HCT116 (cell line): ENCODE measurements at regions not wholly inside any gene's neighbourhood (a gene's known extent, or its start where the extent isn't known, plus 50 kb on each side); places are given as distances from the start of the nearest gene placed in this dataset.

Source experiments
- ATAC-seq: fragments of 200-7000 bp; cut with Tn5 transposase; 2 replicates; pipeline ENCODE4 v1.9.1; 2020; ENCODE audit warnings: mild to moderate bottlenecking, moderate library complexity
- BruUV-seq: library from RNA; stranded (reverse); fragments of 400-500 nt; replicated peaks from 2 replicates; lab custom pipeline; 2021; lab: Mats Ljungman, UMichigan
- CTCF ChIA-PET: fragments of 300-600 bp; sonication (Branson Sonifier 250); formaldehyde crosslinking; loops from one replicate; lab custom pipeline; 2021; ENCODE audit warnings: antibody characterized with exemption; lab: Charles Lee
- POLR2A ChIA-PET: fragments of 300-600, 350-600 bp; sonication (Branson Sonifier 250); formaldehyde crosslinking; loops from one replicate; lab custom pipeline; 2021; ENCODE audit warnings: antibody characterized with exemption; lab: Charles Lee
- RAD21 ChIA-PET, 2 experiments: fragments of 300-600 bp; sonication (Branson Sonifier 250); formaldehyde crosslinking; loops; one replicate each; lab custom pipeline; 2023; ENCODE audit warnings: low total read pairs in 2 of 2; ENCODE audit not compliant: uncharacterized antibody in 2 of 2, unreplicated experiment in 2 of 2, low non-redundant PET in 1 of 2; lab: Charles Lee
- DNase-seq: peaks from one replicate; pipeline ENCODE4 v3.0.0-alpha.2; 2010; ENCODE audit warnings: low read depth, low spot score
- H2AFZ ChIP-seq: fragments of 200-600 bp; shearing (Covaris generic), sonication (generic); 2 replicates; pipeline ENCODE4 v1.6.1; 2017; ENCODE audit warnings: low read depth, mixed run types, mixed read lengths, antibody characterized with exemption, low read length; ENCODE audit not compliant: poor library complexity, severe bottlenecking
- H3K27ac ChIP-seq: 2 replicates; pipeline ENCODE4 v1.5.1; 2012; ENCODE audit warnings: low read depth, low read length
- H3K27me3 ChIP-seq: fragments of 200-600 bp; sonication (generic); 2 replicates; pipeline ENCODE4 v1.6.1; 2016; ENCODE audit warnings: mixed run types, low read length, mixed read lengths; ENCODE audit not compliant: insufficient read depth
- H3K36me3 ChIP-seq, 2 experiments: fragments of 200-500 bp in 1 of 2; fragments of 200-600 bp in 1 of 2; sonication (Bioruptor generic) in 1 of 2; sonication (generic) in 1 of 2; 2 replicates each; pipeline versions ENCODE4 v1.5.1 to v1.6.1; 2014 to 2016; ENCODE audit warnings: low read length in 2 of 2, inconsistent platforms in 1 of 2, mixed read lengths in 1 of 2, mixed run types in 1 of 2; ENCODE audit not compliant: insufficient read depth in 2 of 2, control insufficient read depth in 1 of 2
- H3K4me1 ChIP-seq, 2 experiments: fragments of 200-600 bp in 1 of 2; sonication (generic) in 1 of 2; 2 replicates each; pipeline versions ENCODE4 v1.5.1 to v1.6.1; 2012 to 2017; ENCODE audit warnings: low read length in 2 of 2, inconsistent platforms in 1 of 2, mild to moderate bottlenecking in 1 of 2, mixed read lengths in 1 of 2, mixed run types in 1 of 2, moderate library complexity in 1 of 2; ENCODE audit not compliant: insufficient read depth in 2 of 2, control insufficient read depth in 1 of 2
- H3K4me2 ChIP-seq: fragments of 200-600 bp; sonication (generic); 2 replicates; pipeline ENCODE4 v1.6.1; 2017; ENCODE audit warnings: mixed run types, low read length, mixed read lengths
- H3K4me3 ChIP-seq, 2 experiments: fragments of 200-600 bp in 1 of 2; sonication (generic) in 1 of 2; replicated peaks in 1 of 2; 2 replicates each; pipeline ENCODE4 v1.5.1; 2011 to 2016; ENCODE audit warnings: low read length in 2 of 2, control low read depth in 1 of 2, low read depth in 1 of 2, mild to moderate bottlenecking in 1 of 2, mixed read lengths in 1 of 2, mixed run types in 1 of 2
- H3K79me2 ChIP-seq: fragments of 200-600 bp; sonication (generic); 2 replicates; pipeline ENCODE4 v1.6.1; 2017; ENCODE audit warnings: mild to moderate bottlenecking, mixed run types, low read length, moderate library complexity, mixed read lengths; ENCODE audit not compliant: insufficient read depth
- H3K9ac ChIP-seq: fragments of 200-600 bp; sonication (generic); 2 replicates; pipeline ENCODE4 v1.6.1; 2016; ENCODE audit warnings: low read length, mixed read lengths
- H3K9me2 ChIP-seq: fragments of 200-600 bp; sonication (generic), shearing (Covaris generic); 2 replicates; pipeline ENCODE4 v1.6.1; 2017; ENCODE audit warnings: mixed run types, mild to moderate bottlenecking, moderate library complexity; ENCODE audit not compliant: insufficient read depth
- H3K9me3 ChIP-seq, 2 experiments: fragments of 200-500 bp in 1 of 2; fragments of 200-600 bp in 1 of 2; sonication (Bioruptor generic) in 1 of 2; sonication (generic) in 1 of 2; 2 replicates each; pipeline ENCODE4 v1.6.1; 2014 to 2017; ENCODE audit warnings: low read length in 2 of 2, mixed read lengths in 2 of 2, inconsistent platforms in 1 of 2, low read depth in 1 of 2, mild to moderate bottlenecking in 1 of 2, mixed run types in 1 of 2, moderate library complexity in 1 of 2; ENCODE audit not compliant: control insufficient read depth in 1 of 2, insufficient read depth in 1 of 2
- H4K20me1 ChIP-seq: fragments of 200-600 bp; sonication (generic), shearing (Covaris generic); 2 replicates; pipeline ENCODE4 v1.6.1; 2017; ENCODE audit warnings: mixed run types, mild to moderate bottlenecking, moderate library complexity; ENCODE audit not compliant: insufficient read depth
- CEBPB ChIP-seq: IDR thresholded peaks from 2 replicates; pipeline ENCODE4 v1.6.1; 2012; ENCODE audit warnings: low read depth
- FOSL1 ChIP-seq: IDR thresholded peaks from 2 replicates; pipeline ENCODE4 v1.6.1; 2012; ENCODE audit warnings: low read depth
- POLR2A ChIP-seq: IDR thresholded peaks from 2 replicates; pipeline ENCODE4 v1.7.0; 2011; ENCODE audit warnings: borderline replicate concordance; ENCODE audit not compliant: insufficient read depth, insufficient read length; ENCODE audit errors: extremely low read depth
- POLR2AphosphoS5 ChIP-seq: IDR thresholded peaks from 2 replicates; pipeline ENCODE4 v1.6.1; 2011; ENCODE audit warnings: mild to moderate bottlenecking, low read depth, low read length, moderate library complexity
- SIN3A ChIP-seq: IDR thresholded peaks from 2 replicates; pipeline ENCODE4 v1.6.1; 2012; ENCODE audit warnings: low read depth
- SP1 ChIP-seq: IDR thresholded peaks from 2 replicates; pipeline ENCODE4 v1.6.1; 2012; ENCODE audit warnings: low read depth
- SRF ChIP-seq: IDR thresholded peaks from 2 replicates; pipeline ENCODE4 v1.6.1; 2012; ENCODE audit warnings: low read depth
- TCF7L2 ChIP-seq: IDR thresholded peaks from 2 replicates; pipeline ENCODE4 v1.7.0; 2011; ENCODE audit warnings: borderline replicate concordance, inconsistent platforms; ENCODE audit not compliant: insufficient read depth, insufficient read length; ENCODE audit errors: extremely low read depth
- ZFX ChIP-seq: fragments of 450-650 bp; IDR thresholded peaks from 2 replicates; pipeline ENCODE4 v1.6.1; 2017
- ZNF274 ChIP-seq: fragments of 200-500 bp; sonication (Bioruptor generic); IDR thresholded peaks from 2 replicates; pipeline ENCODE4 v1.6.1; 2014; ENCODE audit warnings: mild to moderate bottlenecking, low read depth, low read length, inconsistent platforms
- intact Hi-C: fragments of 100-400 bp; cut with micrococcal nuclease; formaldehyde crosslinking; loops from 2 replicates; pipeline ENCODE4 v1.10.0; 2022
- TF ChIP-seq, protein P1 (sequence below): IDR thresholded peaks from 2 replicates; pipeline ENCODE4 v1.6.1; 2012; ENCODE audit warnings: low read depth

GRCh38 chr14:26856876-26857518, 259.2 kb upstream of the NOVA1 start (continued):
- TF ChIP-seq FOSL1 (no peak), SRF (no peak), POLR2AphosphoS5 (no peak)

GRCh38 chr14:26859483-26859882, 261.6 kb upstream of the NOVA1 start:
- Histone ChIP-seq H3K36me3 (no peaks in the 10 kb centered on the region), H3K27me3 (no peaks in the 10 kb centered on the region), H3K4me1 (no peaks in the 10 kb centered on the region), H3K9me3 (peaks cover 12% of the 10 kb centered on the region in 2 experiments; a peak in 2 of 4 replicates), H4K20me1 (no peaks in the 10 kb centered on the region), H3K4me3 (no peak overlapping the region), H3K4me2 (no peak overlapping the region), H3K9me2 (no peaks in the 10 kb centered on the region), H2AFZ (no peak overlapping the region), H3K79me2 (no peaks in the 10 kb centered on the region), H3K9ac (no peak overlapping the region), H3K27ac (no peak overlapping the region)
- no peak for DNase-seq
- CTCF ChIA-PET, result no interaction called here
- no TSS peak for BruUV-seq
- no peak for ATAC-seq
- intact Hi-C loops, result no loop called here
- RAD21 ChIA-PET, result no interaction called here
- POLR2A ChIA-PET, result no interaction called here
- TF ChIP-seq, protein P1, sequence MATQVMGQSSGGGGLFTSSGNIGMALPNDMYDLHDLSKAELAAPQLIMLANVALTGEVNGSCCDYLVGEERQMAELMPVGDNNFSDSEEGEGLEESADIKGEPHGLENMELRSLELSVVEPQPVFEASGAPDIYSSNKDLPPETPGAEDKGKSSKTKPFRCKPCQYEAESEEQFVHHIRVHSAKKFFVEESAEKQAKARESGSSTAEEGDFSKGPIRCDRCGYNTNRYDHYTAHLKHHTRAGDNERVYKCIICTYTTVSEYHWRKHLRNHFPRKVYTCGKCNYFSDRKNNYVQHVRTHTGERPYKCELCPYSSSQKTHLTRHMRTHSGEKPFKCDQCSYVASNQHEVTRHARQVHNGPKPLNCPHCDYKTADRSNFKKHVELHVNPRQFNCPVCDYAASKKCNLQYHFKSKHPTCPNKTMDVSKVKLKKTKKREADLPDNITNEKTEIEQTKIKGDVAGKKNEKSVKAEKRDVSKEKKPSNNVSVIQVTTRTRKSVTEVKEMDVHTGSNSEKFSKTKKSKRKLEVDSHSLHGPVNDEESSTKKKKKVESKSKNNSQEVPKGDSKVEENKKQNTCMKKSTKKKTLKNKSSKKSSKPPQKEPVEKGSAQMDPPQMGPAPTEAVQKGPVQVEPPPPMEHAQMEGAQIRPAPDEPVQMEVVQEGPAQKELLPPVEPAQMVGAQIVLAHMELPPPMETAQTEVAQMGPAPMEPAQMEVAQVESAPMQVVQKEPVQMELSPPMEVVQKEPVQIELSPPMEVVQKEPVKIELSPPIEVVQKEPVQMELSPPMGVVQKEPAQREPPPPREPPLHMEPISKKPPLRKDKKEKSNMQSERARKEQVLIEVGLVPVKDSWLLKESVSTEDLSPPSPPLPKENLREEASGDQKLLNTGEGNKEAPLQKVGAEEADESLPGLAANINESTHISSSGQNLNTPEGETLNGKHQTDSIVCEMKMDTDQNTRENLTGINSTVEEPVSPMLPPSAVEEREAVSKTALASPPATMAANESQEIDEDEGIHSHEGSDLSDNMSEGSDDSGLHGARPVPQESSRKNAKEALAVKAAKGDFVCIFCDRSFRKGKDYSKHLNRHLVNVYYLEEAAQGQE, result no peak
- TF ChIP-seq CEBPB, result no peak
- no peak for TF ChIP-seq TCF7L2
- TF ChIP-seq POLR2AphosphoS5, result no peak
- TF ChIP-seq ZNF274, result no peak
- no peak for TF ChIP-seq POLR2A
- TF ChIP-seq SP1, result no peak
- TF ChIP-seq ZFX, result no peak
- TF ChIP-seq SIN3A, result no peak
